ENCODE measurements at regions not wholly inside any gene's neighbourhood (a gene's known extent, or its start where the extent isn't known, plus 50 kb on each side); places are given as distances from the start of the nearest gene placed in this dataset.

DNA sequence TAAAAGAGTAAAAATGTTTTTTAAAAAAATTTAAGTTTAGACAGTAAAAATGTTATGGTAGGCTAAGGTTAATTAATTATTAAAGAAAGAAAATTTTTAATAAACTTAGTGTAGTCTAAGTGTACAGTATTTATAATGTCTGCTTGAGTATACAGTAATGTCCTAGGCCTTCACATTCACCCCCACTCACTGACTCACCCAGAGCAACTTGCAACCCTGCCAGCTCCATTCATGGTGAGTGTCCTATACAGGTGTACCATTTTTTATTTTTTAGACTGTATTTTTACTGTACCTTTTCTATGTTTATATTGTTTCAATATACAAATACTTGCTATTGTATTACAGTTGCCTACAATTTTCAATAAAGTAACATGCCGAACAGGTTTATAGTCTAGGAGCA, 234.1 kb downstream of the AUH start:
- TF ChIP-seq POLR2A (IDR thresholded peaks at IDR 0.05; ENCODE audit: low read length) (no peak), GATA1 (IDR thresholded peaks at IDR 0.05; ENCODE audit: low read depth, low read length) (no peak)
